Mucosa of rectum (tissue), 2 donors: ENCODE measurements at regions not wholly inside any gene's neighbourhood (a gene's known extent, or its start where the extent isn't known, plus 50 kb on each side); places are given as distances from the start of the nearest gene placed in this dataset.

Source experiments
- H3K27ac ChIP-seq, 2 donors: one replicate each; pipeline ENCODE4 v1.7.0; 2013; ENCODE audit warnings: inconsistent platforms in 2 of 2, low read depth in 2 of 2, low read length in 2 of 2
- H3K27me3 ChIP-seq, 2 donors: one replicate each; pipeline ENCODE4 v1.7.0; 2013; ENCODE audit warnings: low read length in 2 of 2; ENCODE audit not compliant: control insufficient read depth in 2 of 2, insufficient read depth in 2 of 2
- H3K36me3 ChIP-seq, 2 donors: one replicate each; pipeline ENCODE4 v1.7.0; 2013; ENCODE audit warnings: low read length in 2 of 2; ENCODE audit not compliant: control insufficient read depth in 2 of 2, insufficient read depth in 2 of 2
- H3K4me1 ChIP-seq, 2 donors: one replicate each; pipeline ENCODE4 v1.7.0; 2013; ENCODE audit warnings: low read length in 2 of 2, mild to moderate bottlenecking in 1 of 2; ENCODE audit not compliant: control insufficient read depth in 2 of 2, insufficient read depth in 2 of 2
- H3K4me3 ChIP-seq, 2 donors: one replicate each; pipeline ENCODE4 v1.7.0; 2013; ENCODE audit warnings: low read length in 2 of 2
- H3K9ac ChIP-seq, 2 donors: one replicate each; pipeline ENCODE4 v1.7.0; 2013; ENCODE audit warnings: low read length in 2 of 2, low read depth in 1 of 2, mild to moderate bottlenecking in 1 of 2
- H3K9me3 ChIP-seq, 2 donors: one replicate each; pipeline ENCODE4 v1.7.0; 2013; ENCODE audit warnings: low read length in 2 of 2; ENCODE audit not compliant: control insufficient read depth in 2 of 2
- donor health status: healthy.
- donor health status: Normal muscosa, but diverticular disease.

DNA sequence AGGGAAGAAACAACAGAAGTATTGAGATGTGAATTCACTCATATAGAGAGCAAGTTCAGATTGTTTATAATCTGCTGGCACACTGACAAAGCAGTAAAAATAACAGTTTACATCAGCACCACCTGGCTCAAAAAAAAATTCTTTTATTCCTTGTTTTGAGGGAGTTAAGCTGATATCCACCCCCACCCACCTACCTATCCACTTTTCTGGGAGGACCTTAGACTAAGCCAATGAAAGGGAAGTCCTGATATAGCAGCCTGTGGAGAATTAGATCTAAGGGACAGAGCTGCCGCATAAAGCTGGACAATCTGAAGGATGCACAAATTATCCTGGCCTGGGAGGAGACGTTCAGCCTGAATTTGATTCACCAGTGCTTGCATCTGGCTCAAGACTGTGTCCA is 264.5 kb downstream of the RCHY1 start:
- H3K36me3 ChIP-seq: no peaks in the 10 kb centered on the region
- H3K4me3 ChIP-seq: peak overlapping the region in 1 of 2 donors; percentile 22
- H3K27me3 ChIP-seq: no peaks in the 10 kb centered on the region
- peak overlapping the region; percentile 77 to 83 for H3K27ac ChIP-seq
- peaks cover 16 to 25% of the 10 kb centered on the region in 2 donors for H3K4me1 ChIP-seq
- no peaks in the 10 kb centered on the region for H3K9me3 ChIP-seq
- H3K9ac ChIP-seq: no peak overlapping the region

DNA sequence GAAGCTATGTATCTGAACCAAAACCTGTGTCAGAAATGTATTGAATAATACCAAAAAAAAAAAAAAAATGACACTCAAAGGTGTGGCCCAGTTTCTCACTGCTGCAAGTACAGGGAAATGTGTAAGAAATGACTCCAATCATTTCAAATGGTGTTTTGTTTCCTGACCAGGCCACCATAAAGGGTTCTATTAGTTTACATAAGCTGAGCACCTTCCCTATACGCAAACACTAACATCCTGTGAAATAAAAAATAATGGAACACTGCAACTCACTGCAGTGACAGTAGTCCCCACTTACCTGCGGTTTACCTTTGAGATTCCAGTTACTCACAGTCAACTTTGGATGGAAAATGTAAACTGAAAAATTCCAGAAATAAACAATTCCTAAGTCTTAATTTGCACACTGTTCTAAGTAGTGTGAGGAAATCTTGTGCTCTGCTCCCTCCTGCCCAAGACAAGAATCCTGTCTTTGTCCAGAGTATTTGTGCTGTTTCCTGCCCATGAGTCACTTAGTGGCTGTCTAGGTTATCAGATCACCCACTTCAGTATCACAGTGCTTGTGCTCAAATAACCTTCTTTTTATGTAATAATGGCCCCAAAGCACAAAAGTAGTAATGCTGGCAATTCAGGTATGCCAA is 265.3 kb downstream of the RCHY1 start:
- H3K9ac ChIP-seq: peak overlapping the region in 1 of 2 donors; percentile 26
- H3K36me3 ChIP-seq: no peaks in the 10 kb centered on the region
- peaks cover 16 to 31% of the 10 kb centered on the region in 2 donors for H3K4me1 ChIP-seq
- H3K27ac ChIP-seq: peak overlapping the region; percentile 77 to 83
- H3K27me3 ChIP-seq: no peaks in the 10 kb centered on the region
- no peaks in the 10 kb centered on the region for H3K9me3 ChIP-seq
- peak overlapping the region; percentile 14 to 34 for H3K4me3 ChIP-seq

DNA sequence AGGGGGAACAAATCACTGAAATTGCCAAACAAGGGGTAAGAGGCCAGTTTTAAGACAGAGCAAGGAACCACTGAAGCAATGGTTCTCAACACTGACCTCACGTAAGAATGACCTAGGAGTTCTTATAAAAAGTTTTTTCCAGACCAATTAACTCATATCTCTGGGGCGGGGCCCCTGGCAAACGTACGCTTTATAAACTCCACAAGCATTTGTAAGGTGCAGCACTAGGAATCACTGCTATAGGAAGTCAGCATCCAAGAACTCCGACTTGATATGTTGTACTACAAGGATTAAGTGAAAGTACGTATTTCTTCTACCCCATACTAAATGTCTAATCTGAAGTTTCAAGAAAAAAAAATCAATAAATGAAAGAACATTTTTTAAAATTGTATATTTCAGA is 269.9 kb downstream of the RCHY1 start:
- Histone ChIP-seq H3K4me1 (peaks cover 17 to 36% of the 10 kb centered on the region in 2 donors), H3K9ac (no peak overlapping the region), H3K9me3 (no peaks in the 10 kb centered on the region), H3K27me3 (no peaks in the 10 kb centered on the region), H3K4me3 (no peak overlapping the region), H3K27ac (peak overlapping the region; percentile 73 to 80), H3K36me3 (no peaks in the 10 kb centered on the region)

DNA sequence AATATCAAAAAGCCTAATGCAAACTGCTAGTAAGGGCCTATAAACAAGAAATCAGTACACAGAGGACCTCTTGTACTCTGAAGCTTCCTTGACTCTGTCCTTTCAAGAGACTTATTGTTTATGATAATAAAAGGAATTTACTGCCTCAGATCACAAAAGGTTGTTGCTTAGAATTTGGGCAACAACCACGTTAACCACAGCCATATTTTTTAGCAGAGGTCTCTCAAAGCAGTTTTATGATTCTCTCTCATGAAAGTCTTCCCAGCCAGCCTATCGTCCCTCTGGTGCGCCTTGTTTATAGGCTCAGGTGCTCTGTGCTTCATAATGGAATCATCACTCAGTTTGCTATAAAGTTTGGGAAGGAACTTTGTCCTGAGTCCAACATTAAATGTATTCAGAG is 270.6 kb downstream of the RCHY1 start:
- Histone ChIP-seq H3K27me3 (no peaks in the 10 kb centered on the region), H3K4me1 (peaks cover 13 to 30% of the 10 kb centered on the region in 2 donors), H3K9ac (peak overlapping the region in 1 of 2 donors; percentile 14), H3K27ac (peak overlapping the region; percentile 73 to 80), H3K4me3 (no peak overlapping the region), H3K36me3 (no peaks in the 10 kb centered on the region), H3K9me3 (no peaks in the 10 kb centered on the region)

DNA sequence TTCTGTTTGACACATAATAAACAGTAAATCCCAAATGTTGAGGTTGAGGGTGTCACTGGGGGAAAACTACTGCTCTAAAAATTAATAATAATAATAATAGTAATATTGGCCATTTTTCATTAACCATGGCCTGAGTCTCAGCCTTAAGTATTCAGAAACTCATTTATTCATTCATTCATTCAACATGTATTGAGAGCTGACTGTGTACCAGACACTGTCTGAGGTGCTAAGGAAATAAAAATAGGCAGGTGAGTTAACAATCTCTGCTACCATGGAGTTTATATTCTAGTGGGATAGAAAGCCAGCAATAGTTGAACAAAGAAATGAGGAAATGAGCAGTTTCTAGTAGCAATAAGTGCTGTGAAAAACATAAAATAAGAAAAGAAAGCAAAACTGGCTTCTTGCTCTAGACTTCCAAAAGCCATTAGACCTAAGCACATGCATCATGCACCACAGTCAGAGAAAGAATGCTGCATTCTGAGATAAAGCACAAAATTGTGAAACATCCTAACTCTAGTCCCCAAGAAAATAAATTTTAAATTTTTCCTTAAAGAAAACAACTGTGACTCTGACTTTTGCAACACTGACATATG is 278.7 kb downstream of the RCHY1 start:
- Histone ChIP-seq H3K27me3 (no peaks in the 10 kb centered on the region), H3K36me3 (no peaks in the 10 kb centered on the region), H3K9me3 (no peaks in the 10 kb centered on the region), H3K27ac (no peak overlapping the region), H3K4me3 (no peak overlapping the region), H3K9ac (no peak overlapping the region), H3K4me1 (peaks cover 2 to 10% of the 10 kb centered on the region in 2 donors)

DNA sequence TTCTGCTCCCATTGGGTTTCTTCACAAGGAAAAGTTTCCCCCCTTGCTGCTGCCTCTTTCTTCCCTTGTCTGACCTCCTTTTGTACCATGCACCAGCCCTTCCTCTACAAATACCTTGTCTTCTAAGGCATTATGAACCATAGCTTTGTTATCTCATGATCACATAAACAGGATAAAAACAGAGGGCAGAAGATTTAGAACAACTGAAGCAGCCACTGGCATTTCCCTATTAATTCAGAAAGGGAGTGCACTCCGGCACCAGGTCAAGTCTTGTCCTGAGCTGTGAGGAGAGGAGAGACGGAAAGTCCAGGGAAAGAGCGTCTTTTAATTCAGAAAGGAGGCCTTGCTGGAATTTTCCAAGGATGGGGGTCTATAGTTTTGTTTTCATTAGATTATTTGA is 281.7 kb downstream of the RCHY1 start:
- no peaks in the 10 kb centered on the region for H3K9me3 ChIP-seq
- no peaks in the 10 kb centered on the region for H3K27me3 ChIP-seq
- H3K4me1 ChIP-seq: peaks cover 13 to 17% of the 10 kb centered on the region in 2 donors
- no peaks in the 10 kb centered on the region for H3K36me3 ChIP-seq
- H3K4me3 ChIP-seq: no peak overlapping the region
- no peak overlapping the region for H3K9ac ChIP-seq
- H3K27ac ChIP-seq: no peak overlapping the region

DNA sequence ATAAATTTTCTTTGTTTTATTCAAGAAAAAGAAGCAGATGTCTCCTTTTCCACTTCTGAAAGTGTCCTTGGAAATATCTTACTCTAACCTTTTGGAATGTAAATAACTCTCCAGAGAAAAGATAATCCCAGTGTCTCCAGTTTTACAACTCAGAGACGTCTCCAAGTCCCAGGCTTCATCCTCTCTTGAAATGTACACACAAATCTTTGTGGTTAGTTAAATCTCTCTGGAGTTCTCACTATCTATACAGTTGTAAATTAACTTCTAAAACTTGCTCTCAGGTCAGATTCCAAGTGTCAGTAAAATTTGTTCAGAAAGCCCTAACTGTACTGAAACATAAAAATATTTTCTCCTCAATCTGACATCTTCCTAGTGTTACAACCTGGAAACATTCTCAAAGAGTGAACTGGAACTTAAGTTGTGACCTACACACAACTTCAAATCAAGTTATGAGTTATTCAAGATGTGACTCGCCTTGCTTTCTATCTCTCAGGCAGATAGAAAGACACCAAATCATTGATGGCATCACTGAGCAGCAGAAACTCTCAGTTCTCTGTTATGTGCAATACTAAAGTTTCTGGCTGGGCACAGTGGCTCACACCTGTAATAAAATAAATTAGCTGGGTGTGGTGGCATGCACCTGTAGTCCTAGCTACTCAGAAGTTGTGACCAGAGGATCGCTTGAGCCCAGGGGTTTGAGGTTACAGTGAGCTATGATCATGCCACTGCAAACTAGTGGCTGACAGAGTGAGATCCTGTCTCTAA is 284.2 kb downstream of the RCHY1 start:
- H3K9me3 ChIP-seq: no peaks in the 10 kb centered on the region
- H3K4me3 ChIP-seq: no peak overlapping the region
- peaks cover 13 to 17% of the 10 kb centered on the region in 2 donors for H3K4me1 ChIP-seq
- H3K9ac ChIP-seq: no peak overlapping the region
- H3K27ac ChIP-seq: no peak overlapping the region
- H3K27me3 ChIP-seq: no peaks in the 10 kb centered on the region
- H3K36me3 ChIP-seq: no peaks in the 10 kb centered on the region

DNA sequence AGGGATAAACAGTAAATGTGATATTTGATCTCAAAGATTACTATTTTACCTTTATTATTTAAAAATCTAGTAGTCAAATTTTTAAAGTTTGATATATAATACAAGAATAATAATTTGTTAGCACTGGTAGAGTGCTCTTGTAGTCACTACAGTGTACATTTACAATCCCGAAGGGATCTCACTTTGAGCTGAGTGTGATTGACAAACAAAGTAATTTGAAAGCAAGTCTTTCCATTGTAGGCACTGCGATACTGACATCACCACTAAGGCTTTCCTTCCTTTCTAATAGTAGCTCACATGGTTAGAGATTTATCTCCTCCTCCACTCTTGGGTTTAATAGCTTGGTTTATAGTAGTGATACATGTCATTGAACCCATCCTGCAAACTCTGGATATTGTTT is 280.6 kb downstream of the PARM1 start:
- no peaks in the 10 kb centered on the region for H3K9me3 ChIP-seq
- H3K36me3 ChIP-seq: no peaks in the 10 kb centered on the region
- no peak overlapping the region for H3K4me3 ChIP-seq
- no peaks in the 10 kb centered on the region for H3K27me3 ChIP-seq
- no peak overlapping the region for H3K27ac ChIP-seq
- no peak overlapping the region for H3K9ac ChIP-seq
- no peaks in the 10 kb centered on the region for H3K4me1 ChIP-seq

DNA sequence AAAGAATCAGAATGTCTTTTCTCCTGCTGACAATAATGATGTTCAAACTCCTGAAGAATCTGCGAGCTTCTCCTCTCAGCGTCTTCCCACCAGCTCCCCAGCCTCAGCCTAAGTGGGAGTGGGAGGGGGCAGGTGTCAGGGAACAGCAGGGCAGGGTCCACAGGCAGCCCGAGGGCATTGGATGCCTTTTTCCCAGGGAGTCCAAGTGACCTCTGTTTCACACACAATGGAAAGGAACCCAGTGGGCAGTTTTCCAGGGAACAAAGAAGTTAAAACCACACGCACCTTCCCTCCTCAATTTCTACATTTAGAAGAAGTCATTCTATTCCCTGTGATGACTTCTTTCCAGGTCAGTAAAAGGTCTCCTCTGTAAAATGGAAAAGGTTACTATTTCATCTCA is 278.5 kb downstream of the PARM1 start:
- H3K36me3 ChIP-seq: no peaks in the 10 kb centered on the region

DNA sequence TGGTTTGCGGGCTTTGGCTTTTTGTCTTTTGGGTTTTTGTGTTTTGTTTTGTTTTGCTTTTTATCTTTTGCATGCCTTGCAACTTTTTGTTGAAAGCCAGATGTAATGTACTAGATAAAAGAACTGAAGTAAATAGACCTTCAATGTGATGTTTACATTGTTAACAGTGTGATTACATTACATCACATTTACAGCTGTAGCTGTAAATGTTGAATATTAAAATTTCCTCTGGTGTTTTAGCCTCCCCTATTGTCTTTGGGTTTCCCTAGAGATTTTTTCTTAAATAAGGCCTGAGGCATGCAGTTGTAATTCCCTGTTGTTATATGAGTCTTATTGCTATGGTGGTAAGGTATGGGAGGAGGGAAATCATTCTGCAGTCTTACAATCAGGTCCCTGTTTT is 275.0 kb downstream of the PARM1 start:
- no peaks in the 10 kb centered on the region for H3K9me3 ChIP-seq
- H3K27me3 ChIP-seq: no peaks in the 10 kb centered on the region
- H3K9ac ChIP-seq: no peak overlapping the region
- no peaks in the 10 kb centered on the region for H3K4me1 ChIP-seq
- no peaks in the 10 kb centered on the region for H3K36me3 ChIP-seq
- no peak overlapping the region for H3K4me3 ChIP-seq
- H3K27ac ChIP-seq: no peak overlapping the region

More for the DNA sequence above, 278.5 kb downstream of the PARM1 start:
- Histone ChIP-seq H3K27me3 (no peaks in the 10 kb centered on the region), H3K4me1 (no peaks in the 10 kb centered on the region), H3K9me3 (no peaks in the 10 kb centered on the region), H3K9ac (no peak overlapping the region), H3K27ac (no peak overlapping the region), H3K4me3 (no peak overlapping the region)
